Hematopoietic multipotent progenitor cell treated with erythropoietin and hydrocortisone succinate and interleukin-3 and kit ligand, for 4 days (in vitro differentiated cells): ENCODE measurements at regions not wholly inside any gene's neighbourhood (a gene's known extent, or its start where the extent isn't known, plus 50 kb on each side); places are given as distances from the start of the nearest gene placed in this dataset.

Experiments used
- DNase-seq: peaks from one replicate; pipeline ENCODE4 v3.0.0-alpha.2; 2015

GRCh38 chr12:3336606-3337311 lies 154.2 kb upstream of the PRMT8 start:
- no peak for DNase-seq

- no peak for DNase-seq
Measured at GRCh38 chr12:3337944-3338343, 153.1 kb upstream of the PRMT8 start.

- DNase-seq = no peak
Measured at GRCh38 chr12:3339221-3339620, 151.8 kb upstream of the PRMT8 start.

DNA sequence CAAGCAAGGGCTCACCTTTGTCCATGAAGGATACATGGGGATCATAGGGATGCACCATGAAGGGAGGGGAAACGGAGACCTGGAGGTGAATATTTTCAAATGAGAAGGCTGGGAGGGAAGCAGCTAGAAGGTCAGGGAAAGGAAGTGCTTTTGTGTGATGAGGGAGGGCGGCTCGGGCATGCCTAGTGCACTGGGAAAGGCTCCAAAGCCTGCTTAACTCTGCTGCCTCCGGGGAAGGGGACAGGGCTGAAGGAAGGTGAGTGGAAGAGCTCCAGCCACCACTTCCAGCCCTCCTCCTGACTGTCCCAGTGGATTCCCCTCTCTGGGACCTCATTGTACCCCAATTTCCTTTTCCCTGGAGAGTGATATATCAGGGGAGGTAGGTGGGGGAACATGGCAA lies 149.4 kb upstream of the PRMT8 start:
- no peak for DNase-seq

DNA sequence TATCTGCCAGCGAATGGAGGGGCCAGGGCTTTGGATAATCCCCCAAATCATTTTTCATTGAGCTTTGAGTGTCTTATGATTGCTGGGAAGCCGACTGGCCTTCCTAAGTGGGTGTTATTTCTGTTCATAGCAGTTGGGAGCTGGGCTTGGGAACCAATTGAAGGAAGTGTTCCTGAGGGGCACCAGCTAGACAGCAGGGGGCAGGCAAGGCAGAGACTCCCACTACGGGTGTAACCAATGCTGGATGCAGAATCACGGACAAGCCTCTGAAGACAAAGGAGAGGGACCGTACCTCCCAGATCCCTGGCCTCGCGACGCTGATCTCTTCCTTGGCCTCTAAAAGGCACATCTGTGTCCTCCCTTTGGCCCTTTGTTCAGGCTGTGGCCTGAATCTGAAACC lies 149.0 kb upstream of the PRMT8 start:
- peak; percentile 69 for DNase-seq

DNA sequence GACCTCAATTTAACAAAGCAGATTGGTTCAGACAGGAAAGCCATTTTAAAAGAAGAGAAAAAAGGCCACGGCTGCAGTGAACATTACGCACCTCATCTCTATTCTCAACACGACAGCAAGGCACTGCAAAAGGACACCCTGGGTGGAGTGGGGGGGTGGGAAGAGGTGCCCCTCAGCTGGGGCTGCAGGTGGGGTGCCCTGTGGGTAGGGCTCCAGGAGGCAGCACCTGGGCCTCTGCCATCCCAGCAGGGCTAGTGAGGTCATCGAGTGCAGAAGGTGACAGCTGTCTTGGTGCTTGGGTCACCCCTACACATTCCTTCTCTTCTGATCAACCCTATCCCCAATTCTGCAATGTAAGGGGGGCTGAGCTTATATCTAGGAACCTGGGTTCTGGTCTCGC lies 142.9 kb upstream of the PRMT8 start:
- DNase-seq = no peak

- DNase-seq = no peak
Measured at GRCh38 chr12:3350432-3350831, 140.6 kb upstream of the PRMT8 start.

- DNase-seq = no peak
Measured at GRCh38 chr12:3351731-3352130, 139.3 kb upstream of the PRMT8 start.

- no peak for DNase-seq
Measured at GRCh38 chr12:3352230-3352629, 138.8 kb upstream of the PRMT8 start.

DNA sequence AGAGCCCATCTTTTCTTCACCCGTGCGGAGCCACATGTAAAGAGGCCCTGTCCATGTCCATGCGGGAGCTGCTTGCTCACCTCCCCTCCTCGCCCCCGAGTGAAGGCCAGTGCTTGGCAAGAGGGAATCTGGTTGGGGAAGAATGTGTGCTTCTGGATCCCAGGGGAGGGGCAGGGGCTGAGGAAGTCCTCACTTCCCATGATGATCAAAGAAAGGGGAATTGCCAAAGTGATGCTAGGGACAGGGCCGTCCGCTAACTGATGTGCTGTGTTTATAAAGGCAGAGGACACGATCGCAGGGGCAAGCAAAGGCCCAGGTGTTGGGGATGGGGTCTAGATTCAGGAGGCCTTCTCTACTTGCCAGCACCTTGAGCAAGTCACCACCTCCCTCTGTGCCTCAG lies 137.4 kb upstream of the PRMT8 start:
- no peak for DNase-seq

DNA sequence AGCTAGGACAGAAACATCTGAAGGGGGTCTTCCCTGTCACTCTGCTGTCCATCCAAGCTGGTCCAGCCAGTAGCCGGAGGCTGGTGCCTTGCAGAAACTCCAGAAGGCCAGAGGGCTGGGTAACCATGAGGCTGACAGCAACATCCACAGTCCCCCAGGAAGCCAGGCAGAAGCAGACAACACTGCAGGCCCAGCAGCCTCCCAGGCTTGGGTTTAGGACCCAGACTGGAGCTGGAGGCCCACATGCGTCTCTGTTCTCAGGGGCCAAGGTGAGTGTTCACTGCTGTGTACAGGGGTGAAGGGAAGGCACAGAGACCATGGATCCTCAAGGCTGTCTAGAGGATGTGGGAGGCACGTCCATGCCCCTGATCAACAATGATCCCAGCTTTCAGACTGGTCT lies 136.4 kb upstream of the PRMT8 start:
- DNase-seq = no peak

- DNase-seq = no peak
Measured at GRCh38 chr12:3355378-3355900, 135.6 kb upstream of the PRMT8 start.

DNA sequence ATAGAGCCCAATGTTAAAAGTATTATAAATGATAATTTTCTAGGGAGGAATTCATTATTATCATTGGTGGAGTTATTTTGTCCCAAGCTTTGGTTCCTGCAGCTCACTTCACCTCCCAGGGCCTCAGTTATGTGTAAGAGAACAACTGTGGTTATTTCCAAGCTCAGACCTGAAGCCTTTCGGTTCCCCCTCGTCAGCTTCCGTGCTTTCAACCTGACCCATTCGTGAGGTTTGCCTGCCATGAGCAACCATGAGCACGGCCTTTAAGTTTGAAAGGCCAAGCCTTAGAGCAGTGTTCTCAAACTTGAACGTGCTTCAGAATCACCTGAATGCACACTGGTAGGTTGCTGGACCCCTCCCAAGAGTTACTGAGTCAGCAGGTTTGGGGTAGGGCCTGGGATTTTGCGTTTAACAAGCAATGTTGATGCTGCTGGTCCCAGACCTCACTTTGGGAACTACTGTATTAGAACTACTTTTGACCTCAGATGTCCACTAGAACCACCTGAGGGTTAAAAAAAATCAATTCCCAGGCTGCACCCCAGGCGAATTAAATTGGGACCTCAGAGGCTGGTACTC lies 133.0 kb upstream of the PRMT8 start:
- DNase-seq = no peak

- no peak for DNase-seq
Measured at GRCh38 chr12:3359478-3359877, 131.5 kb upstream of the PRMT8 start.

- no peak for DNase-seq
Measured at GRCh38 chr12:3361146-3361545, 129.9 kb upstream of the PRMT8 start.

DNA sequence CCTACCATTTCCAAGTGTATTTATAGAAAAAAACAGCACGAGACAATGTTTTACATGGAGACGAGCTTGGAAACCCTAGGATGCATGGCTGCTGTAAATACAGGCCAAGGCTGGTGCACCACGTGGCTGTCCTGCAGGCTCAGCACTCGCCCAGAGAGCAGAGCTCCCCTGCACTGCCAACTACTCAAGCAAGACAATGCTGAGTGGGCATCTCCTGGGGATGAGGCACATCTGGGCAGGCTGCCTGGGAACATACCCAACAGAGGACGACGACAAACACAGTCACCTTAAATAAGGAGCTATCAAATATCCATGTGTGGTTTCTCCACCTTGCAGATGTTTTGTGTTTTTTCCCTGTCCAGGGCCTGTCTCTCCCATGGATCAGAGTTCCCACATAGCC lies 128.3 kb upstream of the PRMT8 start:
- DNase-seq = no peak

- peak; percentile 13 for DNase-seq
Measured at GRCh38 chr12:3363608-3364007, 127.4 kb upstream of the PRMT8 start.

DNA sequence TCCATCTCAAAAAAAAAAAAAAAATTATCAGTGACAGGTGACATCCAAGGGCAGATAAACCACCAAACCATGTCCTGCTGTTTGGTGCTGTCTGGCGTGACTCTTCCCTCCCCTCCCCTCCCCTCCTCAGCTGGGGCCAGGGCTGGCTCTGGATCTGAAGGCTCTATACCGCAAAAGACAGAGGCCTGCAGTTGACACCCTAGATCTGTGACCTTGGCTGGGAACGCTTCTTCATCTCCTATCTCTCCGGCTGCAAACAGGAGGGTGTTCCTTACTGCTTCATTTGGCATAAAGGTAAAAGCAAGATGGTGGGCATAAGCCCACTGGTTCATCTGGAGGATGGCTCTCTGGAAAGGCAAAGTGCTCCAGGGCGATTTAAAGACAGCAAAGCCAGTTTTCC lies 126.8 kb upstream of the PRMT8 start:
- DNase-seq = no peak

- no peak for DNase-seq
Measured at GRCh38 chr12:3364661-3365462, 126.1 kb upstream of the PRMT8 start.

DNA sequence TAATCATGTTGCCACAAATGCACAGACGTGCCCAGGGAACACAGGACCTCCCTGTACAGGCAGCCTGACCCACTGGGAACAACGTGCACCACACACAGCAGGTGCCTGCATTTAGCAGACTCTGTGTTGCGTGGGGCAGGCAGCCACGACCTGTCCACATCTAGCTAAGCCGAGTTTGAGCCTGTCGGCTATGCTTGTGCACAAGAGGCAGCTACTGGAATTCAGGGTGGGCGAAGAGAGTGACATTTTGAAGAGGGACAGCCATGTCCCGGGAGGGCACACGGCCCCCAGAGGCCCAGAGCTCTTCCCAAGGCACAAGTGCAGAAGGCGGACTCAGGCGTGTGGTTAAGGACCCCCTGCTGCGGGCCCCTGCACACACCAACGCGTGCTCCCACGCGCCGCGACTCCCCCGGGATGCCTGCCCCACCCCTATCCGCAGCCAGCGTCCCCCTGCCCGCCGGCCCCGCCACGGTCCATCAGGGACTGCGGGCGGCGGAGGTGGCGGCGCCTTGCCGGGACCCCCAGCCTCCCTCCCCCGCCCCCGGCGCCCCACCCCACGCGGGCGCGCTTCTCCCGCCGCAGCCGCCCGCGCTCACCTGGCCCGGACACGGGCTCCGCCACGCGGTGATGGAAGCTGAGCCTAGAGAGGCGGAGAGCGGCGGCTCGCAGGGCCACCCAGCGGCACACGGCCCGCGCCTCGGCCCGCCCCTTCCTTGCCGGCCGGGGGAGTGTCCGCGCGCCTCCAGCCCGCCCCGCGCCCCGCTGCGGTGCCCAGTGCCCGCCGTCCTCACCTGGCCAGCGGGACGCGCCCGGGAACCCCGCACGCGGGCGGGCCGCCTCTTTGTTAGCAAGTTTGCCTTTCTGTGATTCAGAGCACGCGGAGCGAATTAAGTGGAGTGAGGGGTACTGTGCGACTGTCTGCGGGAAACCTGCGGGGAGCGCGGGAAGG lies 125.3 kb upstream of the PRMT8 start:
- DNase-seq = peak; percentile 5

DNA sequence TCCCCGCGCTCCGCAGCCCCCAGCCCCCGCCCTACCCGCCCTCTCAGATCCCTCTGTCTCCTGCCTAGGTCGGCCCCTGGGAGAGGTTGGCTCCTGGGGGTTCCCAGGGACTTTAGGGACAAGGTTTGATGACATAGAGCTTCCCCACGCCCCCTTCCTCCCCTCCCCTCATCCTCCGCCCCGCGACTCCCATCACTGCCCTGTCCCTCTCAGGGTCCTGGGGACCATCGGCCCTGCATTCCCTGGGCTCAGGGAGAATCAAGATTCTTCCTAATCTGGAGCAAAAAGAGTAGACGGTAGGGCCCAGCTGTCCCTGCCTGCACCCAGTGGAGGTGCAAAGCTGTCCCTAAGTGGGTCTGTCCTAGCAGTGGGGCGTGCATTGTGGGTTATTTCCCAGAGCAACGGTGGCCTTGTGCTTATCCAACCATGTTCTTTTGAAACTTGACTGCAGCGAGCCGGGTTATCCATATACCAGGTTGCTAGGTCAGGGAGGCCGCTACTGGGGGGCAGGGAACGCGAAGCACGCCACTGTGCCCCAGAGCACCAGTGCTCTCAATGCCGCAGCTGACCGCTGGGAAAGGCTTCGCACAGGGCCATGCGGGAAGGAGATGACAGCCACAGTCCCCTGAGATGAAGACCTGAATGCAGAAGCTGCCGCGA lies 124.4 kb upstream of the PRMT8 start:
- DNase-seq = no peak

DNA sequence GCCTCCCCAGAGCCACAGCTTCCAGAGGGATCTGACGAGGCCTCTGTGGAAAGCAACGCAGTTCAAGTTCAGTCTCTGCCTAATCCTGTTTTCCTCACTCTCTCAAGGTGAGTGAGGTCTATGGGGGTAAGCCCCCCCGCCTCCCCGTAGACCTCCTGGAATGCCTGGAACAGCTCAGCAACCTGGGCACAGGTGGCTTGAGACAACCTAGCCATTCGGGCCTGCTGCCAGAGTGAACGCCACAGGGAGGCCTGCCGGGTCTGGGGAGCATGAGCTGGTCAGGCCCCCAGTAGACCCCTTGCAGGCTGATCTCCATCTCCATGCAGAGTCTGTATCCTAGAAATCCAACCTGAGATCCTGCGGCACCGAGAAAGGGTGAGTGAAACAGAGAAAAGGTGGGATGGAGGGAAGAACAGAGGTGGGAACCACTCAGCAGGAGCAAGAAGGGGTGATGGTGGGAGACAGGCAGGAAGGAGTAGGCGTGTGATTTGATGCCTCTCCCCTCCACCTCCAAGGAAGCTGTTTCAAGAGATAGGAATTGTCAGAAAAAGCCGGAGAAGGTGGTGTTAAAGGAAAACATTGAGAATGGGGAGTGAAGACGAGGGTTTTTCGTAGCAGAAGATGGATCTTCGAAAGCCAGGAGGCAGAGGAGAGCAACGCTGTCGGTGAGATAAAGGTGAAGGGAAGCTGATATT lies 123.1 kb upstream of the PRMT8 start:
- no peak for DNase-seq
